ENCODE measurements at regions not wholly inside any gene's neighbourhood (a gene's known extent, or its start where the extent isn't known, plus 50 kb on each side); places are given as distances from the start of the nearest gene placed in this dataset.

DNA sequence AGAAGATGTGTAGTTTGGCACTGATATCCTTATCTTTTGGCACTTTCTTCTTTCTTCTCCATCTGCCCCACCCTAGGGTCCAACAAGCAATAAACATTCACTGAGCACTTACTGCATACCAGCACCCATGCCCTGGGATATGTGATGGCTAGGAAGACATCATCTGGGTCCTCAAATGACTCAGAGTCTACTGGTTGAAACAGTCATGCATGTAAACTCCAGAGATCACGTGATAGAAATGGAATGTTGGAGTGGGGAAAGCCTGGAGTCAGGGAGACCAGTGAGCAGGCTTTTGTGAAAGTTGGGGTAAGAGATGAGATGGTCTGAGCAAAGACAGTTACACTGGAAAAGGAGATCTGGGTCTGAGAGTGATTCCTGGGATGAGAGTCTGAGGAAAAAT is 724.9 kb upstream of the TENM4 start:
- no peak for ATAC-seq (ENCODE audit: insufficient read depth, low FRiP score)
- Histone ChIP-seq H3K36me3 (ENCODE audit: control insufficient read depth in 4 of 4, insufficient read depth in 4 of 4, low read length in 4 of 4) (no peaks in the 10 kb centered on the region), H3K4me1 (ENCODE audit: control insufficient read depth in 5 of 5, insufficient read depth in 5 of 5, low read length in 5 of 5) (no peaks in the 10 kb centered on the region), H3K27me3 (ENCODE audit: control insufficient read depth in 3 of 3, insufficient read depth in 3 of 3, low read length in 2 of 3) (no peaks in the 10 kb centered on the region), H3K9ac (ENCODE audit: insufficient read depth in 1 of 2, low read length in 2 of 2) (no peak overlapping the region), H3K27ac (ENCODE audit: low read depth in 1 of 2, low read length in 1 of 2) (no peak overlapping the region), H3K4me3 (no peak overlapping the region), H3K9me3 (ENCODE audit: control insufficient read depth in 4 of 4, insufficient read depth in 3 of 4, low read length in 3 of 4) (no peaks in the 10 kb centered on the region)
- 59 to 74% methylated on average over 1 of the region's 1 CpG for WGBS, 2 donors
- TF ChIP-seq, protein P1, sequence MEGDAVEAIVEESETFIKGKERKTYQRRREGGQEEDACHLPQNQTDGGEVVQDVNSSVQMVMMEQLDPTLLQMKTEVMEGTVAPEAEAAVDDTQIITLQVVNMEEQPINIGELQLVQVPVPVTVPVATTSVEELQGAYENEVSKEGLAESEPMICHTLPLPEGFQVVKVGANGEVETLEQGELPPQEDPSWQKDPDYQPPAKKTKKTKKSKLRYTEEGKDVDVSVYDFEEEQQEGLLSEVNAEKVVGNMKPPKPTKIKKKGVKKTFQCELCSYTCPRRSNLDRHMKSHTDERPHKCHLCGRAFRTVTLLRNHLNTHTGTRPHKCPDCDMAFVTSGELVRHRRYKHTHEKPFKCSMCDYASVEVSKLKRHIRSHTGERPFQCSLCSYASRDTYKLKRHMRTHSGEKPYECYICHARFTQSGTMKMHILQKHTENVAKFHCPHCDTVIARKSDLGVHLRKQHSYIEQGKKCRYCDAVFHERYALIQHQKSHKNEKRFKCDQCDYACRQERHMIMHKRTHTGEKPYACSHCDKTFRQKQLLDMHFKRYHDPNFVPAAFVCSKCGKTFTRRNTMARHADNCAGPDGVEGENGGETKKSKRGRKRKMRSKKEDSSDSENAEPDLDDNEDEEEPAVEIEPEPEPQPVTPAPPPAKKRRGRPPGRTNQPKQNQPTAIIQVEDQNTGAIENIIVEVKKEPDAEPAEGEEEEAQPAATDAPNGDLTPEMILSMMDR (IDR thresholded peaks at IDR 0.05; ENCODE audit: control extremely low read depth, extremely low read depth) = no peak
- no peak for DNase-seq

DNA sequence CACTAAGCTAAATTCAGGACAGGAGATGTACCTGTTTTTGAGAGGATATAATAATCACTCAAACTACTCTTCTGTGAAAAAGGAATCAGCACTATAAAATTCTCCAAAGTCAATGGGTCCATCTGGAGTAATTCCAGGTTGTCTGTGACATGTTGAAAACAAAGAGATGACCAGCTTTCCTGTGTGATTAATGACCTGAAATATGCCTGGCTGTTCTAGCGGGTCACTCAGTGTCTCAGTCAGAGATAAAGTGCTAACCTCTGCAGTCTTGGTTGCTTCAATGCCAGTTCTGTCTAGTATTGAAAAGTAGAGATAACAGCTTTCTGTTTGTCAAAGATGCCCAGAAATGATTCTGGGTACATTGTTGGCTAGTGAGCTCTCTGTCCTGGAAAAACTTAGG is 722.6 kb upstream of the TENM4 start:
- DNase-seq = no peak
- WGBS, 2 donors = 57 to 71% methylated on average over 1 of the region's 1 CpG
- no peak overlapping the region for H3K9ac ChIP-seq (ENCODE audit: insufficient read depth in 1 of 2, low read length in 2 of 2)

DNA sequence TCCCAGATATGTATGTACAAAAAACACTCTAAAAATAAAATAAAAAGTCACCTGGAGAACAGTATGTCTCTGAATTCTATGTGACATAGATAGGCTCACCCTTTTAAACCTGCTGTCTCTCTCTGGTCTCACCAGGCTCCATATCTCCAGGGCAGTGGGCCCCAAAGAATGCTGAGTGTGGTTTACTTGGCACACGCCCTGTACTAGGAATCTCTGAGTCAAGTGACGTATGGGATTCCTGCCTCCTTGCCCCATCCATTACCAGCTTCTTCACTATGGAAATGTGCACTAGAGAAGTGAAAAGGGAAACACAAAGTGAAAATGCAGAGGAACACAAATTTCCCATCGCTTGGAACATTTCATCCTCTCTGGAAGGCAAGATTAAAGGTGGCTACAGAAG is 722.2 kb upstream of the TENM4 start:
- H3K4me1 ChIP-seq (ENCODE audit: control insufficient read depth in 5 of 5, insufficient read depth in 5 of 5, low read length in 5 of 5) = no peaks in the 10 kb centered on the region
- TF ChIP-seq, protein P1 (IDR thresholded peaks at IDR 0.05; ENCODE audit: control extremely low read depth, extremely low read depth) = no peak
- ATAC-seq (ENCODE audit: insufficient read depth, low FRiP score) = no peak
- H3K27ac ChIP-seq (ENCODE audit: low read depth in 1 of 2, low read length in 1 of 2) = no peak overlapping the region
- no peaks in the 10 kb centered on the region for H3K27me3 ChIP-seq (ENCODE audit: control insufficient read depth in 3 of 3, insufficient read depth in 3 of 3, low read length in 2 of 3)
- peaks cover 0 to 1% (median 0%) of the 10 kb centered on the region in 4 donors for H3K9me3 ChIP-seq (ENCODE audit: control insufficient read depth in 4 of 4, insufficient read depth in 3 of 4, low read length in 3 of 4)
- H3K9ac ChIP-seq (ENCODE audit: insufficient read depth in 1 of 2, low read length in 2 of 2) = no peak overlapping the region
- no peaks in the 10 kb centered on the region for H3K36me3 ChIP-seq (ENCODE audit: control insufficient read depth in 4 of 4, insufficient read depth in 4 of 4, low read length in 4 of 4)
- 67 to 80% methylated on average over 3 of the region's 3 CpGs for WGBS, 2 donors
- DNase-seq = peak in 1 of 3 donors; percentile 13
- H3K4me3 ChIP-seq = no peak overlapping the region

More for the DNA sequence above, 722.6 kb upstream of the TENM4 start:
- no peak overlapping the region for H3K4me3 ChIP-seq
- no peaks in the 10 kb centered on the region for H3K36me3 ChIP-seq (ENCODE audit: control insufficient read depth in 4 of 4, insufficient read depth in 4 of 4, low read length in 4 of 4)
- no peak overlapping the region for H3K27ac ChIP-seq (ENCODE audit: low read depth in 1 of 2, low read length in 1 of 2)
- TF ChIP-seq, protein P1 (IDR thresholded peaks at IDR 0.05; ENCODE audit: control extremely low read depth, extremely low read depth) = no peak
- H3K4me1 ChIP-seq (ENCODE audit: control insufficient read depth in 5 of 5, insufficient read depth in 5 of 5, low read length in 5 of 5) = no peaks in the 10 kb centered on the region
- H3K27me3 ChIP-seq (ENCODE audit: control insufficient read depth in 3 of 3, insufficient read depth in 3 of 3, low read length in 2 of 3) = no peaks in the 10 kb centered on the region
- ATAC-seq (ENCODE audit: insufficient read depth, low FRiP score) = no peak
- H3K9me3 ChIP-seq (ENCODE audit: control insufficient read depth in 4 of 4, insufficient read depth in 3 of 4, low read length in 3 of 4) = peaks cover 0 to under 1% (median 0%) of the 10 kb centered on the region in 4 donors

DNA sequence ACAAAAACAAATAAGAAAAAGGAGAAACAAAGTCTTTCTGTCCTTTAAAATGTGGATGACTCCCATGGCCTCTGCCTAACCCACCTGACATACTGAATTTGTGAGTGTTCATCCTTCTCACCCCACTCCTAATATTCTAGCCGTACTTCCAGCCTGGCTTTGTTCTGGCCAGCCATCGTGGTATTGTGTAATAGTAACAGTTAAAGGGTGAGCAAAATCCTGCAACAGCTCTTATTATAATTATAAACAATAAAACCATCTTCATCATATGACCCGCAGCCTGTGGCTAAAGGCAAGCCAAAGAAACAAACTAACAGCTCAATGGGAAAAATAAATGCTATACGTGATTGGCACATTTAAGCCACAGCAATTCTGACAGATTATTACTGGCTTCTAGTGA is 721.6 kb upstream of the TENM4 start:
- TF ChIP-seq, protein P1 (IDR thresholded peaks at IDR 0.05; ENCODE audit: control extremely low read depth, extremely low read depth) = no peak
- Histone ChIP-seq H3K4me3 (no peak overlapping the region), H3K36me3 (ENCODE audit: control insufficient read depth in 4 of 4, insufficient read depth in 4 of 4, low read length in 4 of 4) (no peaks in the 10 kb centered on the region), H3K27ac (ENCODE audit: low read depth in 1 of 2, low read length in 1 of 2) (no peak overlapping the region), H3K9me3 (ENCODE audit: control insufficient read depth in 4 of 4, insufficient read depth in 3 of 4, low read length in 3 of 4) (peaks cover 0 to 1% (median 0%) of the 10 kb centered on the region in 4 donors), H3K27me3 (ENCODE audit: control insufficient read depth in 3 of 3, insufficient read depth in 3 of 3, low read length in 2 of 3) (no peaks in the 10 kb centered on the region), H3K9ac (ENCODE audit: insufficient read depth in 1 of 2, low read length in 2 of 2) (no peak overlapping the region), H3K4me1 (ENCODE audit: control insufficient read depth in 5 of 5, insufficient read depth in 5 of 5, low read length in 5 of 5) (no peaks in the 10 kb centered on the region)
- WGBS, 2 donors = 73 to 77% methylated on average over 4 of the region's 4 CpGs
- peak in 1 of 3 donors; percentile 10 for DNase-seq
- ATAC-seq (ENCODE audit: insufficient read depth, low FRiP score) = no peak

All from lung (tissue), 11 donors.